Astrocyte (in vitro differentiated cells and primary cell): ENCODE measurements at regions not wholly inside any gene's neighbourhood (a gene's known extent, or its start where the extent isn't known, plus 50 kb on each side); places are given as distances from the start of the nearest gene placed in this dataset.
"Not testable (repeated sequence)": the region's sequence is repeated elsewhere in the genome, so short reads cannot be mapped to it uniquely, and the experiment has no call there.

Source experiments
- DNase-seq: peaks from one replicate; pipeline ENCODE4 v3.0.0-alpha.2; 2010; ENCODE audit warnings: low read depth
- FAIRE-seq: peaks from 2 replicates; lab custom pipeline; 2011; peaks lifted over from hg19 to GRCh38; lab: Jason Lieb, UNC
- H2AFZ ChIP-seq: 2 replicates; pipeline ENCODE4 v1.6.0; 2012; ENCODE audit warnings: low read depth, low read length, inconsistent platforms
- H3K27ac ChIP-seq: 2 replicates; pipeline ENCODE4 v1.5.1; 2011; ENCODE audit warnings: low read depth, low read length, inconsistent platforms
- H3K27me3 ChIP-seq: 2 replicates; pipeline ENCODE4 v1.6.0; 2011; ENCODE audit warnings: low read length, inconsistent platforms; ENCODE audit not compliant: insufficient read depth
- H3K36me3 ChIP-seq: 2 replicates; pipeline ENCODE4 v1.5.1; 2011; ENCODE audit warnings: low read length, inconsistent platforms; ENCODE audit not compliant: insufficient read depth
- H3K4me1 ChIP-seq: 2 replicates; pipeline ENCODE4 v1.5.1; 2011; ENCODE audit warnings: low read length, inconsistent platforms; ENCODE audit not compliant: insufficient read depth
- H3K4me2 ChIP-seq: 2 replicates; pipeline ENCODE4 v1.6.0; 2012; ENCODE audit warnings: low read length, inconsistent platforms
- H3K4me3 ChIP-seq: 2 replicates; pipeline ENCODE4 v1.5.1; 2011; ENCODE audit warnings: low read depth, mild to moderate bottlenecking, low read length, inconsistent platforms; ENCODE audit not compliant: insufficient read depth
- H3K79me2 ChIP-seq: 2 replicates; pipeline ENCODE4 v1.6.0; 2012; ENCODE audit warnings: mild to moderate bottlenecking, low read length, inconsistent platforms; ENCODE audit not compliant: insufficient read depth
- H3K9ac ChIP-seq: 2 replicates; pipeline ENCODE4 v1.6.0; 2012; ENCODE audit warnings: mild to moderate bottlenecking, low read length, inconsistent platforms
- H3K9me3 ChIP-seq: 2 replicates; pipeline ENCODE4 v1.5.1; 2012; ENCODE audit warnings: low read depth, mild to moderate bottlenecking, low read length, inconsistent platforms; ENCODE audit not compliant: insufficient read depth
- H4K20me1 ChIP-seq: 2 replicates; pipeline ENCODE4 v1.6.0; 2012; ENCODE audit warnings: low read length, inconsistent platforms; ENCODE audit not compliant: insufficient read depth
- H3K27ac Mint-ChIP-seq: one replicate; pipeline ENCODE4 v1.8.0; 2021; ENCODE audit warnings: mild to moderate bottlenecking, mixed read lengths; ENCODE audit not compliant: unreplicated experiment
- H3K27me3 Mint-ChIP-seq: one replicate; pipeline ENCODE4 v1.8.0; 2021; ENCODE audit warnings: low read depth, mixed read lengths; ENCODE audit not compliant: unreplicated experiment
- H3K36me3 Mint-ChIP-seq: one replicate; pipeline ENCODE4 v1.8.0; 2021; ENCODE audit warnings: low read depth, mixed read lengths; ENCODE audit not compliant: unreplicated experiment
- H3K4me1 Mint-ChIP-seq: one replicate; pipeline ENCODE4 v1.8.0; 2021; ENCODE audit warnings: low read depth, mixed read lengths; ENCODE audit not compliant: unreplicated experiment
- H3K4me3 Mint-ChIP-seq: one replicate; pipeline ENCODE4 v1.8.0; 2021; ENCODE audit warnings: mild to moderate bottlenecking, moderate library complexity, mixed read lengths; ENCODE audit not compliant: unreplicated experiment
- H3K9me3 Mint-ChIP-seq: one replicate; pipeline ENCODE4 v1.8.0; 2021; ENCODE audit warnings: mild to moderate bottlenecking, mixed read lengths; ENCODE audit not compliant: unreplicated experiment
- CTCF ChIP-seq: IDR thresholded peaks from 2 replicates; pipeline ENCODE4 v1.5.1; 2011; ENCODE audit warnings: low read depth, mild to moderate bottlenecking, inconsistent platforms, low read length, moderate library complexity; ENCODE audit not compliant: insufficient read depth
- EZH2 ChIP-seq: IDR thresholded peaks from 2 replicates; pipeline ENCODE4 v1.6.1; 2012; ENCODE audit warnings: mild to moderate bottlenecking, low read length, inconsistent platforms; ENCODE audit not compliant: insufficient read depth

DNA sequence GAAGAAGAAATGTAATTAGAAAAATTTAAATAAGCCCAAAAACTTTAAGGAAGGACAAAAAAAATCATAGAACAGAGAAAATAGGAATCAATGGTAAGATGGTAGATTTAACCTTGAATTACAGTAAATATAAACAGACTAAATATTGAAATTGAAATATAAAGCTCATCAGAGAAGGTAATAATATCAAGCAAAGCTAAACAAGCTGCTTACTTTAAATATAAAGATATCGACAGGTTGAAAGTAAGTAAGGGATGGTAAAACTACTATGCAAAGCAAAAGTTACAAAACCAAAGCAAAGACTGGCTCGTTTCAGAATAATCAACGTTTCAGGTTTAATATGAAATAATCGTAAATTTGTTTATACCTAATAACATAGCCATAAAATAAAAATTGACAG is 137.0 kb upstream of the KCNJ15 start:
- Histone ChIP-seq H4K20me1 (no peaks in the 10 kb centered on the region), H2AFZ (no peak overlapping the region), H3K36me3 (no peaks in the 10 kb centered on the region), H3K4me2 (no peak overlapping the region), H3K9ac (no peak overlapping the region), H3K4me3 (no peak overlapping the region), H3K27me3 (no peaks in the 10 kb centered on the region), H3K4me1 (no peaks in the 10 kb centered on the region), H3K79me2 (no peaks in the 10 kb centered on the region), H3K9me3 (no peaks in the 10 kb centered on the region), H3K27ac (no peak overlapping the region)
- Mint-ChIP-seq H3K27ac (no peak overlapping the region), H3K36me3 (no peaks in the 10 kb centered on the region), H3K9me3 (no peaks in the 10 kb centered on the region), H3K27me3 (peaks cover 2% of the 10 kb centered on the region), H3K4me3 (no peak overlapping the region), H3K4me1 (no peaks in the 10 kb centered on the region)
- no peak for TF ChIP-seq EZH2
- TF ChIP-seq CTCF = no peak
- FAIRE-seq (no peak), DNase-seq (no peak)

DNA sequence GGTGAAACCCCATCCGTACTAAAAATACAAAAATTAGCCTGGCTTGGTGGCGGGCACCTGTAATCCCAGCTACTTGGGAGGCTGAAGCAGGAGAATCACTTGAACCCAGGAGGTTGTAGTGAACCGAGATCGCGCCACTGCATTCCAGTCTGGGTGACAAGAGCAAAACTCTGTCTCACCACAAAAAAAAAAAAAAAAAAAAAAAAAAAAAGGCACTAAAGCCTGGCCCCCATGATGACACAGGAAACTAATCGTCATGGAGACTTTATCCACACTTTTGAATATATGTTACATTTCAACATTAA is 136.2 kb upstream of the KCNJ15 start:
- not testable (repeated sequence) for H3K36me3 ChIP-seq, H3K79me2 ChIP-seq, H3K4me1 Mint-ChIP-seq, H3K4me3 Mint-ChIP-seq, H2AFZ ChIP-seq, H3K27me3 Mint-ChIP-seq, H3K9me3 Mint-ChIP-seq, FAIRE-seq, H3K4me1 ChIP-seq, H3K27ac ChIP-seq, H3K9me3 ChIP-seq, H3K4me3 ChIP-seq, H4K20me1 ChIP-seq, H3K4me2 ChIP-seq, H3K27ac Mint-ChIP-seq, H3K36me3 Mint-ChIP-seq, H3K27me3 ChIP-seq, DNase-seq, H3K9ac ChIP-seq

- Histone ChIP-seq H3K79me2 (no peaks in the 10 kb centered on the region), H4K20me1 (no peaks in the 10 kb centered on the region), H3K4me3 (no peak overlapping the region), H3K27me3 (peaks cover 4% of the 10 kb centered on the region), H3K9ac (no peak overlapping the region), H3K4me2 (no peak overlapping the region), H3K27ac (no peak overlapping the region), H3K36me3 (no peaks in the 10 kb centered on the region), H3K9me3 (no peaks in the 10 kb centered on the region), H2AFZ (no peak overlapping the region), H3K4me1 (no peaks in the 10 kb centered on the region)
- Mint-ChIP-seq H3K4me3 (no peak overlapping the region), H3K27me3 (no peaks in the 10 kb centered on the region), H3K36me3 (no peaks in the 10 kb centered on the region), H3K4me1 (no peaks in the 10 kb centered on the region), H3K9me3 (no peaks in the 10 kb centered on the region), H3K27ac (no peak overlapping the region)
- TF ChIP-seq EZH2 (no peak), CTCF (no peak)
- DNase-seq = no peak
- no peak for FAIRE-seq
Measured at GRCh38 chr21:38120984-38121855, 135.6 kb upstream of the KCNJ15 start.
